ENCODE measurements at regions not wholly inside any gene's neighbourhood (a gene's known extent, or its start where the extent isn't known, plus 50 kb on each side); places are given as distances from the start of the nearest gene placed in this dataset.

GRCh38 chr10:6996431-6996830 lies 414.4 kb downstream of the SFMBT2 start:
- no peak for TF ChIP-seq CTCF (IDR thresholded peaks at IDR 0.05)
- no peak for TF ChIP-seq EP300 (IDR thresholded peaks at IDR 0.05; ENCODE audit: low read depth)
- no peak for TF ChIP-seq POLR2AphosphoS5 (IDR thresholded peaks at IDR 0.05)
- no peak for TF ChIP-seq POLR2A (IDR thresholded peaks at IDR 0.05)

Data from transverse colon (tissue), 4 donors.